GM21576 (cell line): ENCODE measurements at regions not wholly inside any gene's neighbourhood (a gene's known extent, or its start where the extent isn't known, plus 50 kb on each side); places are given as distances from the start of the nearest gene placed in this dataset.

Source experiments
- ATAC-seq: cut with Tn5 transposase; IDR thresholded peaks from one replicate; pipeline ENCODE4 v1.9.1; 2021; ENCODE audit warnings: mild to moderate bottlenecking, moderate library complexity; ENCODE audit not compliant: unreplicated experiment

DNA sequence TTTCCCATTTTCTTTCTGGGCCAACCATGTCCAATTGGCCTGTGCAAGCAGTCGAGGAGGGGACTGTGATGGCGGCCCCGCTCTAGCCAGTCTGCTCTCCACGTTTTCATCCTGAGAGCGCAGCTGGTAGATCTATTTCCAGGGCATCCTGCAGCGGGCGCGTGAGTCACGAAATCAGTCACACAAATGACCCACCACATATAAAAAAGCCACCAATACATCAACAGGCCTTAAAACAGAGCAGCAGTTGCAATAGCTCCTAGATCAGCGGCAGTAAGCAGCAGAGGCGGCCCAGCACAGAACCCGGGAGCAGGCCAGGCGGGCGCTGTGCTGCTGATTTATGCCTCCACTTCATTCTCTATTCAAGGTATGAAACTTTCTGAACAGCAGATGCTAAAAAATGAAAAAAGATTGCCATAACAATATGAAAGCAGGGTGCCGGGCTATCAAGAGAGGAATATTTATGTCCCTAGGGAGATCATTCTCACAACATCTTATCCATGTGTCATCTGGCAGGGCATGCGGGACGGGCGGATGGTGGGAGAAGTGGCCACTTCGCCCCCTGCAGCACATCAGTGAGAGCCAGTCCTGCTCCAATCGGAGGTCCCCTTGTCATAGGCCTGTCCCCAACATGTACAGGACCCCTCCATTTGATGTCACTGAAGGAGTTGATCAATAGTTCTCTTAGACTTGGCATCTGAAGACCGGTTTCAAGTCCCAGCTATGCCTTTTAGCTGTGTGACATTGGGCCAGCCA, 98.0 kb upstream of the GPR26 start:
- no peak for ATAC-seq

DNA sequence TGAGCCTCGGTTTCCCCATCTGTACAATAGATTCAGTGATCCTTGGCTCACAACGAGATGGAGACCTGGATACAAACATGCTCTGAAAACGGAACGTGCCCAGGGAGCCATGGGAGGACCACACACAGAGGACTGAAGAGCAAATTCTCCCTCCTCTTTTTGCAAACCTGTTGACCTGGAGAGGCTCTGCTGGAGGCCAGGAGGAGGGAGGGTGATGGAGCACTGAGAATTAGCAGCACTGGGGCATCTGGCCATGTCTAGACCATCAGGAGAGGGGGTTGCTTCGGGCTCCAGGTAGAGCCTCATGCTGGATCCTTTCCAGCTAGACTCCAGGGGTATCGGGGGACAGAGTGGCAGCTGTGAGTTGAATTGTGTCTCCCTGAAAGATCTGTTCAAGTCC, 97.4 kb upstream of the GPR26 start:
- ATAC-seq = no peak

DNA sequence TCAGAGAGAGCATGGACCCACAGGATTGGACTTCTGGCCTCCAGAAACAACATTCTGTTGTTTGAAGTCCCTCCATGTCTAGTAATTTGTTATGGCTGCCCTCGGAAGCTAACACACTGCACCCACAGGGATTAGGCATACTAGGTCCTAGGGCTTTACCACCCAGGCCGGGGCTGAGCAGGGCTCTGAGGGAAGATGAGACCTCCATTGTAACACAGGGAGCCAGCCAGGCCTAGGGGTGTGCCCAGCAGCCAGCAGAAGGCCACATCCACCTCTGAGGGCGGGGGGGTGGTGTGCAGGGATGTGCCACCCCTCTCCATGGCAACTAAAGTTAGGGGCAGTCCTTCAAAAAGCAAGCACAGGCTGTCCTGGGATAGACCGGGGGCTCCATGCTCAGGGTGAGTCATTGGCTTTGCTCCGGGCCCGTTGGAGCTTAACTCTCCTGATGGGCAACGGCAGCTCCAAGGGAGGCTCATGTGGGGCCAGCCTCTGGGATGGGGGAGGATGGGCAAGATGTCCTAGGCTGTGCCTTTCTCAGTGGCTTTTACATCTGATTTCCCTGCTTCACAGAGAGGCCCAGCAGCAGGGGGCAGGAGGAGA, 96.6 kb upstream of the GPR26 start:
- no peak for ATAC-seq

DNA sequence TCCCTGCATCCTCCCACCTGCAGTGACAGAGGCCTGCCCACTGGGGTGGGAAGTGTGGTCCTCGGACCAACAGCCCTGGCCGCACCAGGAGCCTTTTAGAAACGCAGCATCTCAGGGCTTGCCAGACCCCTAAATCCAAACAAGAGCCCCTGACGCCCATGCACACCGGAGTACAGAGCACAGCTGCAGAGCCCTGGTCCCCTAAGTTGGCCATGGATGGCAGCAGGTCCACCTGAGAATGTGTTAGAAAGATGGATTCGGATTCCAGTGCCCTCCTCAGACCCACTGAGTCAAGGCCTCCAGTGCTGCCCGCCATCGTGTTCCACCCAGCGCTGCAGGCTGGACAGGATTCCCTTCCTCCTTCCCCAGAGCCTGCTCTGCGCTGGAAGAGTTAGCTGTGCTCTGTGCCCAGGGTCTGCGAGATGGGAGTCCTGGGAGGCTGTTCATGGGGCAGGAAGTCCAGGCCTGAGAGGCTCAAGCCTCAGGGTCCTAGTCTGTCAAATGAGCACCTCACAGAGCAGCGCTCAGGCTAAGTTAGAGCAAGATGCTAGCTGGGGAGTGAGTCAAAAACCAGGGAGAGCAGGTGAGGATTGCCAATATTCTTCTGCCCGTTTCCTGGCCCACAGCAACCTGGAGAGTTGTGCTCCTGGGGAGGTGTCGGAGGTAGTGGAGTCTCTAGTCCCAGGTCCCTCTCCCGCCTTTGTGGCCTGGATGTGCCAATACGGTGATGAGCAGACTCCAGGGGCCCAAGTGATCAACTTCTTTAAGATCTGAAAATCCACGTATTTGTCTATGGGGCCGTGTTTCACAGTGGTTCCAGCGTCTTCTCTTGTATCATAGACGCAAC, 95.9 kb upstream of the GPR26 start:
- no peak for ATAC-seq

DNA sequence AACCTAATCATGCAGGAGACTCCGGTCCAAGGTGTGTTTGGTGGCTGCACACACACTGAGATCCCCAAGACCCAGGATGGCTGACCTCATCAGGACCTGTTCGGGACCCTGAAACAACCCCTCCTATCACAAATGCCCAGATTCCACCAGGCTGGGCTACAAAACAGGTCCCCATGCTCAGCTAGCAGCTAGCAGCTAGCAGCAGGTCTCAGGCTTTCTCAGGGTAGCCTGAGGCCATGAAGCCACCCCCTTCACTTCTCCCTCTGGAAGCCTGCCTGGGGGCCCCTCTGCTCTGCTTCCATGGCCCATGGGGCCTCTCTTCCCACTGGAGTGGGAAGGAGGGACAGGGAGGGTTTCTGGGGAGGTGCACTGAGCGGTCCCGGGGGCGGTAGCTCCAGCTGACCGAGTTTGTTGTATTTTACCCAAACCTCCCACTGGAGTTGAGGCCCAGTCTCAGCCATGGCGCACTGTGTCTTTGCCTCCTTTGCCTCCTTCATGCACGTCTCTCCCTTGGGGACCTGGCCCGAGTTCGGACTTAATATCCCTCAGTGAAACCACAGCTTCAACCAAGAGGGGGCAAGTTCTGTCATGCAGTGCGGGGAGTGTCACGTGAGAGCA, 95.1 kb upstream of the GPR26 start:
- no peak for ATAC-seq

DNA sequence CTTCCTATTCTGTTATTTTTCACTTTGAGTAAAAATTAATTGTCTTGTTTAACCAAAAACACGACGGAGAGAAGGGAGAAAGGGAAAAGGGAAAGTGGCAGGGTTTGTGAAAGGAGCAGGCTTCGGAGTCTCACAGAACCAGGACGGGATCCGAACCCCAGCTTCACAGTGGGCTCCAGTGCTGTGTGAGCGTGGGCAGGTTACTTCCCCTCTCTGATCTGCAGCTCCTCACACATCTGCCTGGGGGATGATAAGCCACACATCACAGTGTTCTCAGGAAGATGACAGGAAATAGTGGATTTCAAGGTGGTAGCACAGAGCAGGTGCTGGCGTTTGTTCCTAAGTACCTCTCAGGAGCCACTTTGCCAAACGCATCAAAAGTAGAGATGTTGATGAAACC, 94.2 kb upstream of the GPR26 start:
- no peak for ATAC-seq

DNA sequence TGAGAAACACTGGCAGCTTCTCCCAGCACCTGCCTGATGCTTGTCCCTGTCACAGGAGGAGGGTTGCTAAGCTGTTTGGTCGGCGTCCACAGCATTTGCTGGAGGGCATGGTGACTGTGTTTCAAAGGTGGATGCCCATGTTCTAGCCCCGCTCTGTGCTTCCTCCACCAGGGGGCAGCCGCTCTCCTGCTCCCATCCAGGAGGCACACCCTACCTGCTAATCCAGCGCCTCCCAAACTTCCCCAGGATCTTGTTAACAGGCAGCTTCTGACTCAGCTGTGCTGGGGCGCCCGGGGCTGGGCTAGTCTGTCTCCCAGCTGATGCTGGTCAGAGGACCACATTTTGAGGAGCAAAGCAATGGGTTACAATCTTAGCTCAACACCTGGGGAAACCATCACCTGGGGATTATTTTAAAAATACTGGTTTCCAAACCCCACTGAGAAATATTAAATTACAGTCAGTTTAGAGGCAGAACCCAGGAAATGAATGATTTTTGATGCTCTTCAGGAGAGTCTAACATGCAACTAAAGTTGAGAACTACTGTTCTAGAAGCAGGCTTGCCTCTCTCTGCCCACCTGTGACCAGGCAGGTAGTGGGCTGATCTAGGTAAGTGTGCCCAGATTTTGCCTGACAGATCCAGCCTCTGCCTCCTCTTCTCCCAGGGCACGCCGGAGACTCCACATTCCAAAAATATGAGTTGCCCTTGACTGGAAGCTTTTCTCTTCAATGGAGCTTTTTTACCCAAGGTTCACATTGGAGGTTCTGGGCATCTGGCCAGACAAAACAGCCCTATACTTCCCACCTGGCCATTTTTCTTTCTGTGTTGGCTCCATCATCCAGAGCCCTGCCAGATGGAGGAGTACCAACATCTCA, 92.7 kb upstream of the GPR26 start:
- no peak for ATAC-seq

DNA sequence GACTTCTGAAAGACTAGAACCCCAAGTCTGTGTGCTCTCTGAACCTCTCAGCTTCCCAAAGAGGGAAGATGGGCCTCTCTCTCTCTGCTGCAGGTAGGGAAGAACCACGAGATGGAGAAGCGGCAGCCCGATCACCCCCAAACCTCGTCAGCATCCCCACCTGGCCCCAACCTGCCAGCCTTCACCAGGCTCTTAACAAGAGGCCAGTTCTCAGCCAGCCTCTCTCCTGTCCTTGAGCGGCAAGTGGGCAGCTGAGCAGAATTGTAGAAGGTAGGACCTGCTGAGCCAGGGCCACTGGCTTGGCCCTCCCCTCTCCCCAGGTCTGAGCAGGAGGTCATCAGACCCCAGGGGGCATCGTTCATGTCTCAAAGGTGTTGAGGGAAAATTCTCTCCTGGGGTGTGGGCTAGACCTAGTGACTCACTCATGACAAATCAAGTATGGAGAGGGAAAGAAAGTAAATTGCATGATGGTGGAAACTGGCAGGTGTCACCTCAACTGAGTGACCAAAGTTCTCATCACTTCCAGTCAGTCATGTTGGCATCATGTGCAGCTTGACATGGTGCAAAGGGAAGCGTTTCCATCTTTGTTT, 92.0 kb upstream of the GPR26 start:
- ATAC-seq = no peak

DNA sequence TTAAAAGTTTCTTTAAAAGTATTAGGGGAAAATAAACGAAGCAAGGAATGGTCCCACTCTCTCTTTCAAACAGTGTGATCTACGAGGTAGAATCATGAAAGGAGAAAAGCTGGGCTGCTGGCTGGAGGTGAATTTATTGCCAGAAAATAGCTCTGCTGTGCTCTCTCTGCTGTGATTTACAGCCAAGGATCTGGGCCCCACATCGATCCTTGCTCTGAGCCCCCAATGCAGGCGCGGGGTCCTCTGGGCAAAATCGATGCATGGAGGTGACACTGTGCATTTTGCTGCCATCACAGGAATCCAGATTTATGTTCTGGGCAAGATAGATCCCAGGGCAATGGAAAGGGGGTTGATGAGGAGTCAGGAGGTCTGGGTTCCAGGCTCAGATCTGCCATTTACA, 91.0 kb upstream of the GPR26 start:
- no peak for ATAC-seq

DNA sequence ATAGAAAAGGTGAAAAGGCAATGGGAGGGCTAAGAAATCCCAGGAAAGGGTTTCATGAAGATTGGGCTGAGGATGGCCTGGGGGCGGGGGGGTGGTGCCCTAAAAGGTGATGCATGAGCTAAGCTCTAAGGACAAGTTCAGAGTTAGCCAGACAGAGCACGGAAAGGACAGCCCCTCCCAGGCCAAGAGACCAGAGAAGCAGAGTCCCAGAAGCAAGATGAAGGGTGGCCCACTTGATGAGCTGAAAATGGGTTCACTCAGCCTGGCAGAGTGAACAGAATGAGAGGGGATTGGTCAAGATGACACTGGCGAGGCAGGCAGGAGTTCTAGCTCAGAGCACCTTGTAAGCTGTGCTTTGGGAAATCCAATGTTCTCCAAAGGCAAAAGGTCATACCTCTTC, 89.4 kb upstream of the GPR26 start:
- no peak for ATAC-seq

DNA sequence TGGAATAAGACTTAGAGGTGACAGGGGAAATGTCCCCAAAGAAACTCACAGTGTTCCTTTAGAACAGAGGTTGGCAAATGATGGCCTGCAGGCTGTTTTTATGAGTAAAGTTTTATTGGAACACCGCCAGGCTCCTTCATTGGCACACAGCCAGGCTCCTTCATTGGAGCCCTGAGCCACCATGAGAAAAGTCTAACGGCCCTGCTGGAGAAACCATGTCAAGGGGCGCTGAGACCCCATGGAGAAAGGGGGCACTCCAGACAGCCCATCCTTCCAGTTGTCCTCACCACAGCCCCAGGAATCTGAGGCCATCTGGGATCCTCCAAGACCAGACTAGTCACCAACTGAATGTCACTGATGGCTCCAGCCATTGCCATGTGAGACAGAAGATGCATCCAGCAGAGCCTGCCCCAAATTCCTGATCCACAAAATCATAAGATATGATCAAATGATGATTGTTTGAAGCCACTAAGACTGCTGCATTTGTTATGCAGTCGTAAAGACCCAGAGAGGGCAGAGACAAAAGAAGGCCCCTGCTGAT, 88.2 kb upstream of the GPR26 start:
- ATAC-seq = no peak

DNA sequence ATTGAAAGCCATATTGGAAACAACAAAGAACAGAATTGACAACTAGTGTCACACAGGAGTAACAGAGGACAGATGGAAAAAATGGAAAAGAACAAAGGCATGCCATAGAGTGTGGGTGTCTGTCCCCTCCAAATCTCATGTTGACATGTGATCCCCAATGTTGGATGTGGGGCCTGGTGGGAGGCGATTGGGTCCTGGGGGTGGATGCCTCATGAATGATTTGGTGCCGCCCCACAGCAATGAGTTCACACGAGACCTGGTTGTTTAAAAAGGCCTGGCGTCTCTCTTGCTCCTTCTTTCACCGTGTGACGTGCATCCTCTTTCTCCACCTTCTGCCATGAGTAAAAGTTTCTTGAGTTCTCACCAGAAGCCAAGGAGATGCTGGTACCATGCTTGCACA, 87.4 kb upstream of the GPR26 start:
- ATAC-seq = no peak

DNA sequence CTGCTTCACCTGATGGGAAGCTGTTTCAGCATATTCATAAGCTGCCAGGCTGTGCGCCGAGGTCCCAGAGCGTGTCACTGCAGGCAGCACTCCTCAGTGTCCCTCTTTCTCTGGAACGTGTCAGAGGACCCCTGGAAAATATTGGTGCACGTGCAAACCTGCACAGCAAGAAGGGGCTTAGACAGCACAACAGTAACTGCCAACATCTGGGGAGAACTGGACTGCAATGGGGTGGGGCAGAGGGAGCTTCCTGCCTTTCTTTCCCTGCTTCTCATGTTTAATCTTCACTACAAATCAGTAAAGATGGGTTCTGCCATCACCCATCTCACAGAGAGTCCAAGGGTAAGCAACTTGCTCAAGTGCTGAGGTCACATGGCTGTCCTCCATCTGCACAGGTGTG, 86.5 kb upstream of the GPR26 start:
- ATAC-seq = no peak

DNA sequence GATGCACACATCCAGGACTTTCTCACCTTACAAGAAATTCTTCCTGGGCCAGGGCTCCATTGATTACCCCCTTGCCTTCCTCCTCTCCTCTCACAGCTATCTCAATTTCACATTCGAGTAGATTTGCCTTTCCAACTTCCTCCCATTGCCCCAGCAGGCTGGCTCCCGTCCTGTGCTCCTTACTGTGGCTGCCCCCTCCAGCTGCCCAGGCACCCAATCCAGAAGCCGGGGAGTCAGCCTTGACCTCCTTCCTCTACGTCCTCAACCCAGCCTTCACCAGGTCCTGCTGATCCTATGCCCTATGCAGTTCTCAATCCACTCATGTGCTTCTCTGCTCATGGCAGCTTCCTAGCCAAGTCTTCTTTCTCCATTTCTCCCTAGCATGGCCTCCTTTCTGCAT, 85.7 kb upstream of the GPR26 start:
- no peak for ATAC-seq

DNA sequence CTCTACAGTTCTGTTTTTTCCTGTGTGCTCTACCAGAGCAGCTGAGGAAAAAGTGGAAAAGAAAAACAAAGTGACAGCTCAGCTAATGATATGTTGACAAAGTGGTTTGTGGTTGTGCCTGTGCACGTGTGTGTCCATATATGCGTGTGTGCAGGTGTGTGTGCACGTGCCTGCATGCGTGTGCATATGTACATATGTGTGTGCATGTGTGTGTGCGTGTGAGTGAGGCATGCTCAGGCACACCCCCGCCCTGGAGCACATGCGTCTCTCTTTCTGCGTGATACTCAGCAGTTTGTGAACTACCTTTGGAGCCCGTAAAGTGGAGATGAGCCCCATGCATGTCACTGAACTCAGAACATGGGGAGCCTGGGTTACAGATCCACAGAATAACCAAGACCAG, 84.5 kb upstream of the GPR26 start:
- ATAC-seq = no peak

DNA sequence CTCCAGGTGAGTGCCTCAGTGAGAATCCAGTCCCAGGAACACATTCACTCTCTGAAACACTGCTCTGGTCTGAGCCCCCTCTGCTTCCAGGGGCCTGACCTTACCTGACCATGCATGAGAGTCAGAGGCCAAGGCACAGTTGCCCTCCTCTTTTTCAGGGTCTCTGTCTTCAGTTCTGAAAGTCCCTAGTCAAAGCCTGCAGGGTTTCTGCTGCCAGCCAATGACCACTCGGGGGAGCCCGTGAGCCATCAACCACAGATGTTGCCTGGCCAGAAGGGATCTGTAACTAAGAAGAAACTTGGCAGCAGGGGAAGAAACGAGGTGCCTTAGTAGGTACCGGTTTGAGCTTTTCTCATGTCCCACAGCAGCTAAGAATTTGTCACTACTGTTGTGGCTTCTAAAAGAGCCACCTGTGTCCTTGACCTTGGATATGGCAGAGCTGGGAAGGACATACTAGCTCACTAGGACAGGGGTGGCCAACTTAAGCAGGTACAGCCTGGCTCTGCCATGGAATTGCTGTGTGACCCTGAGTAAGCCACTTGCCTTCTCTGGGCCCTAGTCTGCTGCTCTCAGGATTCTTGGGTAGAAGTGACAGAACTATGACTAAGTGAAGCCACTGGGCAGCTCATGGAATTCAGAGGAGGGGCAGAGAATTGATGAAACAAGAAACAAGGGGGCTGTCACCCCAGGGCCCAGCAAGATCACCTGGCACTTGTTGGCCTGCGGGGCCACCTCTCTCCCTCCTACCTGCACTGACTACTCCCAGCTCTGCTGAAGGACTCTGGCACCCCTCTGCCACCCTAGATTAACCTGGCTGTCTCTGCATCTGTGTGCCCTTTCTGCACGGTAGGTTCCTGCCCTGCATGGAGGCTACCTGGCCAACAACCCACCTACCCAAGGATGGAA, 83.8 kb upstream of the GPR26 start:
- ATAC-seq = no peak

DNA sequence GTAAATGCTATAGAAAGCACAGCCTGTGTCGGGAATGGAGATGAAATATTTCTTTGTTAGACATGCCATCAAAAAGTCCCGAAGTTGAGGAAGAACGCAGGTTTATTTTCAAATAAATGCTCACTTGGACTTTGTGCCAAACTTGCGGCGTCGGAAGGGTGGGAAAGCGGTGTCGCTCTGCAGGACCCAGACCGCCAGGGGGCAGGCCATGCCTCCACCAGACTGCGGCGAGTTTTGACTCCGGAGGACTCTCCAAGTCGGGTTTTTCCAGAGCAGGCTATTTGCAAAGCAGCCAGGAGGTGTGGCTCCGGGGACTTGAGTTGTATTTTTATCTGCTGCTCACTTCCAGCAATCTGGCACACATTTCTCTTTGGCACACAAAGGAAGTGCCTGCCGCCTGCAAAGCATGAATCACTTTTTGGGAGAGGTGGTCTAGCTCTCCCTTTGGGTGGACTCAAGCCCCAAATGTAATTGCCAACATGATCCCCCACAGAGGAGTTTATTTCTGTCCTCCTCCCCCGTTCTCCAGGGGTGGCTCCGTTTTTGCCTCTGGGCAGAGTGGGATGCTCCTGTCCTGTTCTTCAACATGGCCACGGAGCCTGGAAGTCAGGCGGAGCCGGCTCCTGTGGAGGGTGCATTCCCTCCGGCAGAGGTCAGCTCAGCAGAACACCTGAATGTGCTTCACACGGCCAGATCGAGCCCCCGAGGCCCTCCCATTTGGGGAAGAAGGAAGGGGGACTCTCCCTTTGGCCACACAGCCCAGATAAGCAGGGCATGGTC, 82.3 kb upstream of the GPR26 start:
- ATAC-seq = no peak

DNA sequence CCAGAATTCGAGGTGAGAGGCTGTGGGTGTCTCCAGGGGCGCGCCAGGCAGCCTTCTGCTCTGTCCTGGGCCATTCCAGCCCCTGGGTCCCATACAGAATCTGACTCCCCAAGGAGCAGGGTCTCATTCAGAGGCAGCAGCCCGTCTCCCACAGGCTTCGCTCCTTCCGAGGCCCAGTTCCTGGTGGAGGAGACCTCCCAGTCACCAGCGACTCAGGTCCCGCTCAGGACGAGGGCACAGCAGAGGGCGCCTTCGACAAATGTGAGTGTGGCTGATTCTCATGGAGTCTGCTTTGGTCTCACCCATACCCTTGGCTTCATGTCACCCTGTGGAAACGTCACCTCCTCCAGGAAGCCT, 81.8 kb upstream of the GPR26 start:
- no peak for ATAC-seq
